ENCODE measurements at regions not wholly inside any gene's neighbourhood (a gene's known extent, or its start where the extent isn't known, plus 50 kb on each side); places are given as distances from the start of the nearest gene placed in this dataset.

DNA sequence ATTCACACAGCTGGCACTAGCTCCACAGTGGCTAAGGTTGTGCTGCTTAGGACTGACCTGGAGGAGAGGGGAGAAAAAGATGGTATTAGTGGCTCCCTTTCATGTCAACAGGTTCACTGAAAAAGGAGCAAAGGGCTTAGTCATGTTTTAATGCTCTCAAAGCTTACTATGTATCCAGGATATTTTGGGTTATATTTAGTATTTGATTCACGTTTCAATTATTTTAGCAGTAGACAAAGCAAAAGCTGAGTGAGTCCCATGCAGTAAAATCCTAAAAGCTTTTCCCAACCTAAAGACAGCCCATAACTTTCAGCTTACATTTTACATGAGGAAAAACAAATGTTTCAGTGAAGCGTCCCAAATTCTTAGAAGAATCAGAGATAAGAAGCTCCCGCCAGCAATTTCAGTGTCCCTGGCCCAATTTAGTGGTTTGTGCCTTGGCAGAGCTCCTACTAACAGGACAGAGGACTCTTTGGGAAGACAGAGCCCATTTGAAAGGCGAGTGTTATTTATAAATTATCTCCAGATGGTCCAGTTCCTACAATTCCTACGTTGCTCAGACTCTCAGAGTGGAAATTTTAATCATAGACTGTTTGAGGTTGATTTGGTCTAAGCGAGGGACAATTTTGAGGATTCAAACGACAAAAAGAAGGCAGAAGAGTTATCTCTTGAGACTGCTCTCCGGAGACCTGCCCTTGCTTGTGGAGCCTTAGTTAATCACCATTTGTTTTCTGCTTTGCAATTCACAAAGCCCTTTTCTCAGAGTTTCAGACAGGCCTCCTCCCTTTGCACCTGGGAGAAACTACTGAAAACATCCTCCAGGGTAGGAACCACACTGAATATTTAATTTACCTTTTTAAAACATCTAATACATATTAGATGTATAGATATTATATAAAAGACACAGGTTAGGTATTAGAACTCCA, 225.0 kb upstream of the ANKRD55 start:
- ATAC-seq = no peak

GRCh38 chr5:56456002-56456401, 222.9 kb upstream of the ANKRD55 start:
- no peak for ATAC-seq

GRCh38 chr5:56455417-56455816, 222.3 kb upstream of the ANKRD55 start:
- ATAC-seq = no peak

GRCh38 chr5:56454219-56454862, 221.2 kb upstream of the ANKRD55 start:
- no peak for ATAC-seq

GRCh38 chr5:56451742-56452141, 218.6 kb upstream of the ANKRD55 start:
- ATAC-seq = no peak

GRCh38 chr5:56450766-56451165, 217.6 kb upstream of the ANKRD55 start:
- no peak for ATAC-seq

GRCh38 chr5:56449071-56449640, 216.0 kb upstream of the ANKRD55 start:
- ATAC-seq = no peak

DNA sequence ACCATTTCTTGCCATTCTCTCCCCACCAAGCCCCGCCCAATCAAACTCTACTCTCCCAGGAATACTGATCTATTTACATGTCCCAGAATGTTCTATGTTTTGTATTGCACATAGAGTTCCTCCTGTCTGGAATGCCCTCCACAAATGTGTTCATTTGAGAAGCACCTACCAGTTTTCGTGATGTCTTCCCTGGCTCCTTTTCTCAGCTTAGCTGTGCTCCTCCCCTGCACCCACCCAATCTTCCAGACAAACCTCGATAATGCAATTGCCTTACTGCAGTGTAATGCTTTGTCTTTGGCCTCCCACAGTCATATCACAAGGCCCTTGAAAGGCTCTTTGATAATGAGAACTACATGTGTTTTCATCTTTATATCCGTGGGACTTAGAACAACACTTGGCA, 214.5 kb upstream of the ANKRD55 start:
- no peak for ATAC-seq

- ATAC-seq = no peak
Measured at GRCh38 chr5:56447232-56447631, 214.1 kb upstream of the ANKRD55 start.

GRCh38 chr5:56446728-56447127, 213.6 kb upstream of the ANKRD55 start:
- ATAC-seq = no peak

- ATAC-seq = no peak
Measured at GRCh38 chr5:56443826-56444225, 210.7 kb upstream of the ANKRD55 start.

- no peak for ATAC-seq
Measured at GRCh38 chr5:56440871-56441740, 208.0 kb upstream of the ANKRD55 start.

DNA sequence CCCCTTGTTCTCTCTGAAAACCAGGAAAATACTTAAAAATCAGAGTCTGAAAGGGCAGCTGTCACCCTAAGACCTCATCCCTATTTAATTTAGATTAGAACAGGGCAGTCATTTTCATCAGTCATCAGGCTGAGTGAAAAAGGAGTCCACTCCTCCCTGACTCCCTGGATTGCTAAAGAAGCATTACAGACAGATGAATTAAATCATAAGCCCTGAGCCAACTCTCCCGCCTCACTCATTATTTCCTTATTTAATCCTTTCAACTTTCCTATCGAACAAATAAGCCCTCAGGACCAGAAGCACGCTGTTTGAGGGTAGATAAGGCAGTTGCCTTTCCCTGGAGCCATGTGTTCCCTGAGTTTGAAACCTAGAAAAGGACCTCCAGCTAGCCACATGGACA, 201.9 kb upstream of the ANKRD55 start:
- no peak for ATAC-seq

- no peak for ATAC-seq
Measured at GRCh38 chr5:56433039-56433617, 200.0 kb upstream of the ANKRD55 start.

GRCh38 chr5:56432321-56432720, 199.2 kb upstream of the ANKRD55 start:
- no peak for ATAC-seq

GRCh38 chr5:56430422-56430821, 197.3 kb upstream of the ANKRD55 start:
- no peak for ATAC-seq

- no peak for ATAC-seq
Measured at GRCh38 chr5:56429110-56429561, 196.0 kb upstream of the ANKRD55 start.

GRCh38 chr5:56426693-56427092, 193.6 kb upstream of the ANKRD55 start:
- no peak for ATAC-seq

DNA sequence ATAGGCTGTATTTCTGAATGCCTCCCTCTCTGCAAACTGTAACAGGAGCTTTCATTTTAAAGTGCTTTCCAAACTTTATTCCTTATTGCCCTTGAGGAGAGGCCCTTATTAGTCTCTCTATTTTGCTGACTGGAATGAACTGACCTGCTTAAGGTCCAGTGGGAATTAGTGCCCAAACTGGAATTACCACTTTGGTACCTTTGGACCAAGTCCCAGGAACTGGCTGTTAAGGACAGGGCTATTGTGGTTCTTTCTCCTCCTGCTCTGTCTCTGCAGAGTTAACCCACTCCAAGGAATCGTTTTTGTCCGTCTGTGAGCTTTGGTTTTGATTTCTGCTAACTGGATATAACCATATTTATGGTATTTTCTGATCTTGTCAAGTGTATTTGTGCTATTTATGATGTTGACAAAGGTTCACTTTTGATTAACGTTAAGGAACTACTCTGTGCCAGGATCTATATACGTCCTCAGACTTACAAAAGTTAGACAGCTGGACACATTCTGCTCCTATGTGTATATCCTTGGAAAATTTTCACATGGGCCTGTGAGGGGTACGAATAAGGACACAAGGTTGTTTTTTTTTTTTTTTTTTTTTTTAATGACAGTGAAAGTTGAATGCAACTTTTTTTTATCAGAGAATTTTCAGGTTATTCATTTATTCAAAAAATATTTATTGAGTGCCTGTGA, 189.1 kb upstream of the ANKRD55 start:
- ATAC-seq = no peak

- no peak for ATAC-seq
Measured at GRCh38 chr5:56421246-56422075, 188.3 kb upstream of the ANKRD55 start.

DNA sequence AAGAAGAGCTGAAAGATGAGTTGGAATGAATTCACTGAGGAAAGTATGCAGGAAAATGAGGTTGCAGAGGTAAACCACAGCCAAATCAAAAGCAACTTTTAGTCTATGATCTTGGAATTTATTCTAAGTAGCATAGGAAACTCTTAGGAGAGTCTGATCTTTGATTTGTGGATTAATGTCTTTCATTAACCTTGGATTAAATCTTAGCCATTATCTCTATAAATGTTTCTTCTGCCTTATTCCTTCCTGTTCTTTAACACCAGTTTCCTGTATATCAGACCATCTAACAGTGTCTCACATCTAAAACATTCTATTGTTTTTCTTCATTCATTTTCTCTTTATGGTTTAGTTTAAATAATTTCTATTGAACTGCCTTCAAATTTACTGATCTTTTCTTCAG, 187.2 kb upstream of the ANKRD55 start:
- ATAC-seq = no peak

Data from activated CD4-positive, CD25-positive, alpha-beta regulatory T cell treated with anti-CD3 and anti-CD28 coated beads, Interleukin-2, amount 50 U/mL, for 24 hours (primary cell).